H1 (cell line): ENCODE measurements at regions not wholly inside any gene's neighbourhood (a gene's known extent, or its start where the extent isn't known, plus 50 kb on each side); places are given as distances from the start of the nearest gene placed in this dataset.
A peak's percentile ranks its signal among the peaks of the same experiment; 100 is the strongest.

Experiments
- CTCF ChIA-PET: fragments of 300-600 bp; sonication (Branson Sonifier 250); formaldehyde crosslinking; loops from one replicate; lab custom pipeline; 2021; ENCODE audit not compliant: partially characterized antibody; lab: Charles Lee
- POLR2A ChIA-PET: fragments of 300-600 bp; sonication (Branson Sonifier 250); formaldehyde crosslinking; loops from one replicate; lab custom pipeline; 2021; ENCODE audit warnings: inconsistent platforms; ENCODE audit not compliant: partially characterized antibody; lab: Charles Lee
- DNase-seq, 2 experiments: peaks; one replicate each; pipeline versions ENCODE4 v3.0.0 to v3.0.0-alpha.2; 2010 to 2022; ENCODE audit warnings: low spot score in 2 of 2, low read depth in 1 of 2, mixed read lengths in 1 of 2
- FAIRE-seq: peaks from 2 replicates; lab custom pipeline; 2011; peaks lifted over from hg19 to GRCh38; lab: Jason Lieb, UNC
- H2AFZ ChIP-seq: 2 replicates; pipeline ENCODE4 v1.8.1; 2012; ENCODE audit warnings: low read length, inconsistent platforms
- H2AK5ac ChIP-seq: 2 replicates; pipeline ENCODE4 v1.6.1; 2013; ENCODE audit warnings: low read depth, low read length
- H2BK120ac ChIP-seq: replicated peaks from 2 replicates; pipeline ENCODE3; 2013; ENCODE audit warnings: low read depth, low read length, inconsistent platforms
- H2BK12ac ChIP-seq: 2 replicates; pipeline ENCODE4 v1.6.1; 2013; ENCODE audit warnings: low read depth, low read length
- H2BK15ac ChIP-seq: 2 replicates; pipeline ENCODE4 v1.6.1; 2013; ENCODE audit warnings: low read length
- H2BK20ac ChIP-seq: 2 replicates; pipeline ENCODE4 v1.6.1; 2013; ENCODE audit warnings: low read length
- H2BK5ac ChIP-seq: 2 replicates; pipeline ENCODE4 v1.6.1; 2013; ENCODE audit warnings: low read depth, low read length
- H3K14ac ChIP-seq: 2 replicates; pipeline ENCODE4 v1.6.1; 2013; ENCODE audit warnings: inconsistent platforms; ENCODE audit not compliant: insufficient read length
- H3K18ac ChIP-seq: 2 replicates; pipeline ENCODE4 v1.6.1; 2013; ENCODE audit warnings: low read length; ENCODE audit errors: extremely low read depth
- H3K23ac ChIP-seq: 2 replicates; pipeline ENCODE4 v1.6.1; 2013; ENCODE audit warnings: inconsistent platforms; ENCODE audit not compliant: insufficient read length
- H3K23me2 ChIP-seq: 2 replicates; pipeline ENCODE4 v1.6.1; 2013; ENCODE audit warnings: low read depth, low read length
- H3K27ac ChIP-seq: 2 replicates; pipeline ENCODE4 v1.6.1; 2011; ENCODE audit warnings: low read depth, low read length, inconsistent platforms
- H3K27me3 ChIP-seq, 4 experiments: replicated peaks in 1 of 4; 1 replicate in 1 of 4; 2 replicates in 3 of 4; pipeline versions ENCODE4 v1.6.1 to v1.8.1; 2011 to 2013; ENCODE audit warnings: low read length in 3 of 4, mild to moderate bottlenecking in 3 of 4, inconsistent platforms in 2 of 4, mixed read lengths in 2 of 4, moderate library complexity in 1 of 4; ENCODE audit not compliant: control insufficient read depth in 3 of 4, insufficient read depth in 3 of 4; ENCODE audit errors: extremely low read depth in 1 of 4
- H3K36me3 ChIP-seq, 4 experiments: 2 replicates each; pipeline versions ENCODE4 v1.6.1 to v1.8.1; 2011 to 2013; ENCODE audit warnings: mild to moderate bottlenecking in 4 of 4, low read length in 3 of 4, moderate library complexity in 2 of 4, control low read depth in 1 of 4, inconsistent platforms in 1 of 4; ENCODE audit not compliant: insufficient read depth in 4 of 4, control insufficient read depth in 2 of 4
- H3K4ac ChIP-seq: replicated peaks from 2 replicates; pipeline ENCODE3; 2013; ENCODE audit warnings: low read length, low read depth, mixed read lengths, inconsistent platforms; ENCODE audit not compliant: insufficient read length
- H3K4me1 ChIP-seq, 4 experiments: replicated peaks in 1 of 4; 1 replicate in 1 of 4; 2 replicates in 3 of 4; pipeline versions ENCODE4 v1.6.1 to v1.8.1; 2011 to 2013; ENCODE audit warnings: low read length in 3 of 4, inconsistent platforms in 2 of 4, mixed read lengths in 1 of 4; ENCODE audit not compliant: insufficient read depth in 4 of 4, control insufficient read depth in 3 of 4
- H3K4me2 ChIP-seq, 2 experiments: 2 replicates each; pipeline versions ENCODE4 v1.6.1 to v1.8.1; 2011 to 2013; ENCODE audit warnings: low read depth in 2 of 2, low read length in 2 of 2, control low read depth in 1 of 2, inconsistent platforms in 1 of 2, mild to moderate bottlenecking in 1 of 2; ENCODE audit not compliant: insufficient read depth in 1 of 2
- H3K4me3 ChIP-seq, 4 experiments: fragments of 200-600, 300-600 bp in 1 of 4; sonication (generic), shearing (Covaris generic), sonication (Bioruptor Twin) in 1 of 4; 2 replicates each; pipeline versions ENCODE4 v1.5.1 to v1.8.1; 2011 to 2016; ENCODE audit warnings: low read length in 4 of 4, low read depth in 3 of 4, control low read depth in 2 of 4, inconsistent platforms in 2 of 4, mild to moderate bottlenecking in 2 of 4, mixed read lengths in 1 of 4, moderate library complexity in 1 of 4; ENCODE audit not compliant: insufficient read depth in 2 of 4; ENCODE audit errors: extremely low read depth in 1 of 4
- H3K56ac ChIP-seq: replicated peaks from 2 replicates; pipeline ENCODE3; 2013; ENCODE audit warnings: low read depth, mild to moderate bottlenecking, mixed read lengths, low read length, inconsistent platforms; ENCODE audit not compliant: insufficient read length
- H3K79me1 ChIP-seq: 2 replicates; pipeline ENCODE4 v1.6.1; 2013; ENCODE audit warnings: low read depth, low read length, control low read depth
- H3K79me2 ChIP-seq, 2 experiments: 2 replicates each; pipeline versions ENCODE4 v1.6.1 to v1.8.1; 2012 to 2013; ENCODE audit warnings: low read length in 2 of 2, mild to moderate bottlenecking in 2 of 2, inconsistent platforms in 1 of 2; ENCODE audit not compliant: insufficient read depth in 2 of 2, control insufficient read depth in 1 of 2
- H3K9ac ChIP-seq, 4 experiments: replicated peaks in 1 of 4; 1 replicate in 1 of 4; 2 replicates in 3 of 4; pipeline versions ENCODE4 v1.6.1 to v1.8.1; 2011 to 2013; ENCODE audit warnings: low read depth in 3 of 4, low read length in 3 of 4, control low read depth in 2 of 4, mild to moderate bottlenecking in 2 of 4, moderate library complexity in 2 of 4, inconsistent platforms in 1 of 4; ENCODE audit errors: extremely low read depth in 1 of 4
- H3K9me3 ChIP-seq, 2 experiments: 2 replicates each; pipeline versions ENCODE4 v1.6.1 to v1.8.1; 2012 to 2013; ENCODE audit warnings: mild to moderate bottlenecking in 2 of 2, moderate library complexity in 2 of 2, control low read depth in 1 of 2, inconsistent platforms in 1 of 2, low read depth in 1 of 2, low read length in 1 of 2, mixed read lengths in 1 of 2; ENCODE audit not compliant: insufficient read depth in 2 of 2
- H4K20me1 ChIP-seq, 2 experiments: replicated peaks in 1 of 2; 2 replicates each; pipeline versions ENCODE3 to v1.8.1; 2011 to 2013; ENCODE audit warnings: inconsistent platforms in 2 of 2, low read length in 2 of 2, mild to moderate bottlenecking in 1 of 2; ENCODE audit not compliant: insufficient read depth in 2 of 2, control insufficient read depth in 1 of 2
- H4K5ac ChIP-seq: 2 replicates; pipeline ENCODE4 v1.6.1; 2013; ENCODE audit warnings: low read length, low read depth, mixed read lengths, inconsistent platforms; ENCODE audit not compliant: insufficient read length
- H4K8ac ChIP-seq: 2 replicates; pipeline ENCODE4 v1.8.0; 2013; ENCODE audit warnings: mild to moderate bottlenecking, moderate library complexity, low read length, inconsistent platforms; ENCODE audit not compliant: insufficient read depth; ENCODE audit errors: extremely low read depth
- H4K91ac ChIP-seq: replicated peaks from 2 replicates; pipeline ENCODE3; 2013; ENCODE audit warnings: low read length, mixed read lengths, inconsistent platforms; ENCODE audit not compliant: insufficient read length
- CHD2 ChIP-seq: IDR thresholded peaks from 2 replicates; pipeline ENCODE4 v1.6.1; 2012; ENCODE audit warnings: low read length, improper control_type of control experiment
- EP300 ChIP-seq, 2 experiments: IDR thresholded peaks; 1 replicate in 1 of 2; 2 replicates in 1 of 2; pipeline ENCODE4 v1.6.1; 2011 to 2012; ENCODE audit warnings: low read depth in 2 of 2, low read length in 2 of 2, mild to moderate bottlenecking in 2 of 2, borderline replicate concordance in 1 of 2, inconsistent platforms in 1 of 2, moderate library complexity in 1 of 2
- KDM4A ChIP-seq: IDR thresholded peaks from one replicate; pipeline ENCODE4 v1.7.1; 2012; ENCODE audit warnings: low read depth, mild to moderate bottlenecking, moderate library complexity, low read length, inconsistent platforms; ENCODE audit not compliant: severe bottlenecking
- RAD21 ChIP-seq, 2 experiments: IDR thresholded peaks in 1 of 2; conservative IDR thresholded peaks in 1 of 2; 2 replicates each; pipeline ENCODE4 v1.6.1; 2011; ENCODE audit warnings: low read depth in 2 of 2, low read length in 2 of 2, improper control_type of control experiment in 1 of 2, inconsistent platforms in 1 of 2, mild to moderate bottlenecking in 1 of 2, moderate library complexity in 1 of 2
- SAP30 ChIP-seq: fragments of 300-600 bp; sonication (generic); IDR thresholded peaks from 2 replicates; pipeline ENCODE4 v1.7.1; 2012; ENCODE audit warnings: low read length, moderate library complexity, mild to moderate bottlenecking, inconsistent platforms; ENCODE audit not compliant: insufficient read depth, insufficient replicate concordance
- ZNF274 ChIP-seq: IDR thresholded peaks from 2 replicates; pipeline ENCODE4 v1.7.0; 2012; ENCODE audit warnings: low read length, borderline replicate concordance; ENCODE audit errors: extremely low read depth
- WGBS, 2 experiments: shearing (Covaris generic) in 1 of 2; methylation state at CpG; one replicate each; pipeline versions ENCODE4 v1.1.6 to v1.1.7; 2013 to 2015; ENCODE audit warnings: low lambda C conversion rate in 2 of 2, mixed read lengths in 2 of 2, inconsistent platforms in 1 of 2, low coverage in 1 of 2, missing lambda C conversion rate in 1 of 2; ENCODE audit not compliant: insufficient replicate concordance in 2 of 2, insufficient coverage in 1 of 2, insufficient read length in 1 of 2; ENCODE audit errors: extremely low coverage in 1 of 2, missing lambda C conversion rate in 1 of 2; 5-methylcytosine and 5-hydroxymethylcytosine counted together
- TF ChIP-seq, protein P1 (sequence below), 3 experiments: IDR thresholded peaks; 1 replicate in 2 of 3; 2 replicates in 1 of 3; pipeline versions ENCODE4 v1.5.1 to v1.6.1; 2011; ENCODE audit warnings: low read length in 3 of 3, mild to moderate bottlenecking in 3 of 3, inconsistent platforms in 2 of 3, low read depth in 1 of 3, moderate library complexity in 1 of 3; ENCODE audit not compliant: insufficient read depth in 1 of 3; ENCODE audit errors: control extremely low read depth in 1 of 3

- Histone ChIP-seq H3K27me3 (no peaks in the 10 kb centered on the region), H2AFZ (no peak overlapping the region), H3K9ac (no peak overlapping the region), H3K14ac (no peak overlapping the region), H3K23me2 (no peaks in the 10 kb centered on the region; the same call in 1 of the 2 replicates), H3K27ac (no peak overlapping the region), H4K91ac (no peak overlapping the region), H3K4me1 (peaks cover 0 to 5% (median 0%) of the 10 kb centered on the region in 4 experiments; a peak in 3 of 7 replicates)
- no peak for FAIRE-seq
- TF ChIP-seq SAP30 = no peak
- peak; percentile 31 to 51 for TF ChIP-seq RAD21 (IDR thresholded peaks at IDR 0.05 in 1 of 2, conservative IDR thresholded peaks at IDR 0.05 in 1 of 2; ENCODE audit: low read depth in 2 of 2, low read length in 2 of 2)
- no peak for TF ChIP-seq ZNF274
- no peak for TF ChIP-seq EP300 (IDR thresholded peaks at IDR 0.05; ENCODE audit: borderline replicate concordance in 1 of 2, low read depth in 2 of 2, low read length in 2 of 2)
- TF ChIP-seq, protein P1, sequence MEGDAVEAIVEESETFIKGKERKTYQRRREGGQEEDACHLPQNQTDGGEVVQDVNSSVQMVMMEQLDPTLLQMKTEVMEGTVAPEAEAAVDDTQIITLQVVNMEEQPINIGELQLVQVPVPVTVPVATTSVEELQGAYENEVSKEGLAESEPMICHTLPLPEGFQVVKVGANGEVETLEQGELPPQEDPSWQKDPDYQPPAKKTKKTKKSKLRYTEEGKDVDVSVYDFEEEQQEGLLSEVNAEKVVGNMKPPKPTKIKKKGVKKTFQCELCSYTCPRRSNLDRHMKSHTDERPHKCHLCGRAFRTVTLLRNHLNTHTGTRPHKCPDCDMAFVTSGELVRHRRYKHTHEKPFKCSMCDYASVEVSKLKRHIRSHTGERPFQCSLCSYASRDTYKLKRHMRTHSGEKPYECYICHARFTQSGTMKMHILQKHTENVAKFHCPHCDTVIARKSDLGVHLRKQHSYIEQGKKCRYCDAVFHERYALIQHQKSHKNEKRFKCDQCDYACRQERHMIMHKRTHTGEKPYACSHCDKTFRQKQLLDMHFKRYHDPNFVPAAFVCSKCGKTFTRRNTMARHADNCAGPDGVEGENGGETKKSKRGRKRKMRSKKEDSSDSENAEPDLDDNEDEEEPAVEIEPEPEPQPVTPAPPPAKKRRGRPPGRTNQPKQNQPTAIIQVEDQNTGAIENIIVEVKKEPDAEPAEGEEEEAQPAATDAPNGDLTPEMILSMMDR (IDR thresholded peaks at IDR 0.05; ENCODE audit: control extremely low read depth in 1 of 3, insufficient read depth in 1 of 3, low read depth in 1 of 3, low read length in 3 of 3) = peak in 2 of 3 experiments; percentile 32 to 53; a peak in 3 of 4 replicates
- no peak for TF ChIP-seq CHD2
- no peak for TF ChIP-seq KDM4A
- TF ChIP-seq, all 59 proteins: peak for 2
- Histone ChIP-seq H3K79me2 (no peaks in the 10 kb centered on the region), H3K56ac (no peak overlapping the region), H3K4ac (no peak overlapping the region), H3K18ac (no peak overlapping the region; the same call in 1 of the 2 replicates), H4K20me1 (no peaks in the 10 kb centered on the region), H4K8ac (no peak overlapping the region), H3K4me3 (no peak overlapping the region), H3K23ac (no peak overlapping the region), H2BK12ac (no peak overlapping the region), H3K4me2 (no peak overlapping the region), H2BK20ac (peak overlapping the region; percentile 32; the same call in 1 of the 2 replicates), H2BK120ac (no peak overlapping the region), H3K79me1 (no peaks in the 10 kb centered on the region), H3K36me3 (peaks cover 0 to 13% (median 0%) of the 10 kb centered on the region in 4 experiments; a peak in 3 of 8 replicates), H2AK5ac (no peak overlapping the region), H4K5ac (no peak overlapping the region), H2BK5ac (no peak overlapping the region), H3K9me3 (peaks cover 12 to 17% of the 10 kb centered on the region in 2 experiments), H2BK15ac (no peak overlapping the region)
- ChIA-PET CTCF (interaction anchor here (0.6 to 1.4 kb wide), 3 partner anchors 12 to 136 kb away, joined by 3 to 10 read pairs (median 3); no protein-coding TSS in a partner anchor), POLR2A (no interaction called here)
- WGBS, 2 experiments = 90% methylated on average over 6 of the region's 6 CpGs; no CpG with 5 or more reads in 1 of the 2 experiments
- DNase-seq = peak in 1 of 2 experiments; percentile 60
Observed at GRCh38 chr5:124972703-124973102, 226.3 kb upstream of the ZNF608 start.
